Gastrocnemius medialis (tissue), 4 donors: ENCODE measurements at regions not wholly inside any gene's neighbourhood (a gene's known extent, or its start where the extent isn't known, plus 50 kb on each side); places are given as distances from the start of the nearest gene placed in this dataset.

Experiments used
- POLR2A ChIP-seq, 2 donors: fragments of 450-650 bp; IDR thresholded peaks; one replicate each; pipeline ENCODE4 v1.6.1; 2017; ENCODE audit warnings: antibody characterized with exemption in 2 of 2, mild to moderate bottlenecking in 2 of 2, moderate library complexity in 2 of 2
- TF ChIP-seq, protein P1 (sequence below), 5 experiments: fragments of 450-650 bp in 3 of 5; fragments of 200-600 bp in 2 of 5; sonication (generic) in 2 of 5; IDR thresholded peaks in 4 of 5; conservative IDR thresholded peaks in 1 of 5; 1 replicate in 4 of 5; 2 replicates in 1 of 5; pipeline ENCODE4 v1.5.1; 2016 to 2019; ENCODE audit warnings: antibody characterized with exemption in 5 of 5, mild to moderate bottlenecking in 3 of 5, moderate library complexity in 3 of 5

DNA sequence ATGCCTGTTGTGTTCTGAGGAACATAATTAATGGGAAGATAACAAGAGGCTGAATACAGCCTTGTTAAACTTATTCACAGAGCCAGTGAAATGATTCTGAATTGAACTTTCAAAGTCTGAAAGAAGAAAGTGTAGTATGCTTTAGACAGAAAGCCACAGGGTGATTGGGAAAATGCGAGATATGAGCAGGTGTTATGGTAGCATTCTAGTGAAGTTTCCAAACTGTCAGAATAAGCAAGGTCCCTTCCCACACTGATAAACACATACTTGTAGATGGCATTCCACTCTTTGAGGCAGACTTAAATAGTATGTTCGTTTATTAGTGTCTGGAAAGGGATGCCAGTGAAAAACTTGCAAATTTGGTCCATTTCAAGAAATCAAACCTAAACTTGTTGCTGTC, 70.5 kb upstream of the ITPRID2 start:
- TF ChIP-seq, protein P1, sequence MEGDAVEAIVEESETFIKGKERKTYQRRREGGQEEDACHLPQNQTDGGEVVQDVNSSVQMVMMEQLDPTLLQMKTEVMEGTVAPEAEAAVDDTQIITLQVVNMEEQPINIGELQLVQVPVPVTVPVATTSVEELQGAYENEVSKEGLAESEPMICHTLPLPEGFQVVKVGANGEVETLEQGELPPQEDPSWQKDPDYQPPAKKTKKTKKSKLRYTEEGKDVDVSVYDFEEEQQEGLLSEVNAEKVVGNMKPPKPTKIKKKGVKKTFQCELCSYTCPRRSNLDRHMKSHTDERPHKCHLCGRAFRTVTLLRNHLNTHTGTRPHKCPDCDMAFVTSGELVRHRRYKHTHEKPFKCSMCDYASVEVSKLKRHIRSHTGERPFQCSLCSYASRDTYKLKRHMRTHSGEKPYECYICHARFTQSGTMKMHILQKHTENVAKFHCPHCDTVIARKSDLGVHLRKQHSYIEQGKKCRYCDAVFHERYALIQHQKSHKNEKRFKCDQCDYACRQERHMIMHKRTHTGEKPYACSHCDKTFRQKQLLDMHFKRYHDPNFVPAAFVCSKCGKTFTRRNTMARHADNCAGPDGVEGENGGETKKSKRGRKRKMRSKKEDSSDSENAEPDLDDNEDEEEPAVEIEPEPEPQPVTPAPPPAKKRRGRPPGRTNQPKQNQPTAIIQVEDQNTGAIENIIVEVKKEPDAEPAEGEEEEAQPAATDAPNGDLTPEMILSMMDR (IDR thresholded peaks at IDR 0.05 in 4 of 5, conservative IDR thresholded peaks at IDR 0.05 in 1 of 5), result no peak
- no peak for TF ChIP-seq POLR2A (IDR thresholded peaks at IDR 0.05)
